Progenitor cell of endocrine pancreas (in vitro differentiated cells): ENCODE measurements at regions not wholly inside any gene's neighbourhood (a gene's known extent, or its start where the extent isn't known, plus 50 kb on each side); places are given as distances from the start of the nearest gene placed in this dataset.

Experiments used
- DNase-seq: peaks from one replicate; pipeline ENCODE4 v3.0.0; 2021; ENCODE audit warnings: low spot score; ENCODE audit not compliant: unreplicated experiment
- H3K27ac Mint-ChIP-seq: 2 replicates; pipeline ENCODE4 v1.8.0; 2021; ENCODE audit warnings: mild to moderate bottlenecking, moderate library complexity, mixed read lengths
- H3K27me3 Mint-ChIP-seq: 2 replicates; pipeline ENCODE4 v1.8.0; 2021; ENCODE audit warnings: mixed read lengths
- H3K36me3 Mint-ChIP-seq: 2 replicates; pipeline ENCODE4 v1.8.0; 2022; ENCODE audit warnings: mixed read lengths; ENCODE audit not compliant: insufficient read depth
- H3K4me1 Mint-ChIP-seq: 2 replicates; pipeline ENCODE4 v1.8.0; 2021; ENCODE audit warnings: low read depth, mixed read lengths
- H3K4me3 Mint-ChIP-seq: 2 replicates; pipeline ENCODE4 v1.8.0; 2021; ENCODE audit warnings: low read depth, mild to moderate bottlenecking, moderate library complexity, mixed read lengths
- H3K9me3 Mint-ChIP-seq: 2 replicates; pipeline ENCODE4 v1.8.0; 2021; ENCODE audit warnings: low read depth, mixed read lengths
- CTCF ChIP-seq: fragments of 200-600 bp; sonication (generic); IDR thresholded peaks from one replicate; pipeline ENCODE4 v1.5.0; 2021; ENCODE audit warnings: antibody characterized with exemption, mild to moderate bottlenecking; ENCODE audit not compliant: unreplicated experiment

GRCh38 chr3:76768912-76769311, 271.0 kb upstream of the ROBO2 start:
- no peak for DNase-seq
- H3K27me3 Mint-ChIP-seq: no peaks in the 10 kb centered on the region

DNA sequence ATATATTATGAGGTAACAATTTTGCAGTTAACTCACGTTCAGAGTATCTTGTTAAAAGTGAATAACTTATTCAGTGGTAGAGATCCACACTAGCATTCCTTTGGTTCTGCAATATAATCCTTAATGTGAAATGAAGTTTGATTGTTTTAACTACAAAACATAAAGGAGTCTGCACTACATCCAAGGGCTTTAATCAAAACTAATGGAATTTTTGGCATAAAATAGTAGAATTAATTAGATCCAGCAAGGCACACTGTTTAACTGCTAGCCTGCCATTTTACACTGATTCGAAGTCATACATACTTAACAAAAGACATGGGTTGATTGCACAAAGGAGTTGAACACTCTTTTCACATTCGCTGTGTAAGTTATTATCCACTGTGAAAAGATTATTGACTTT, 263.0 kb upstream of the ROBO2 start:
- no peak overlapping the region for H3K27ac Mint-ChIP-seq
- H3K4me1 Mint-ChIP-seq: no peaks in the 10 kb centered on the region
- no peak overlapping the region for H3K4me3 Mint-ChIP-seq
- H3K9me3 Mint-ChIP-seq: peaks cover 13% of the 10 kb centered on the region
- H3K27me3 Mint-ChIP-seq: no peaks in the 10 kb centered on the region
- no peak for TF ChIP-seq CTCF
- no peak for DNase-seq
- H3K36me3 Mint-ChIP-seq: peaks cover 5% of the 10 kb centered on the region

More at GRCh38 chr3:76768912-76769311, 271.0 kb upstream of the ROBO2 start:
- H3K4me3 Mint-ChIP-seq: no peak overlapping the region
- H3K4me1 Mint-ChIP-seq: peaks cover 19% of the 10 kb centered on the region
- no peak overlapping the region for H3K27ac Mint-ChIP-seq
- no peaks in the 10 kb centered on the region for H3K9me3 Mint-ChIP-seq
- H3K36me3 Mint-ChIP-seq: no peaks in the 10 kb centered on the region
- TF ChIP-seq CTCF: no peak

GRCh38 chr3:76788206-76788605, 251.7 kb upstream of the ROBO2 start:
- DNase-seq: no peak
- no peak overlapping the region for H3K4me3 Mint-ChIP-seq

GRCh38 chr3:76789237-76789636, 250.7 kb upstream of the ROBO2 start:
- H3K36me3 Mint-ChIP-seq: no peaks in the 10 kb centered on the region
- DNase-seq: no peak
- TF ChIP-seq CTCF: no peak
- H3K27ac Mint-ChIP-seq: no peak overlapping the region
- peaks cover 4% of the 10 kb centered on the region for H3K9me3 Mint-ChIP-seq
- peaks cover 3% of the 10 kb centered on the region for H3K4me1 Mint-ChIP-seq
- H3K27me3 Mint-ChIP-seq: no peaks in the 10 kb centered on the region
- no peak overlapping the region for H3K4me3 Mint-ChIP-seq

More at GRCh38 chr3:76788206-76788605, 251.7 kb upstream of the ROBO2 start:
- peaks cover 1% of the 10 kb centered on the region for H3K36me3 Mint-ChIP-seq
- H3K4me1 Mint-ChIP-seq: peaks cover 3% of the 10 kb centered on the region
- TF ChIP-seq CTCF: no peak
- H3K27me3 Mint-ChIP-seq: no peaks in the 10 kb centered on the region
- H3K9me3 Mint-ChIP-seq: peaks cover 13% of the 10 kb centered on the region
- no peak overlapping the region for H3K27ac Mint-ChIP-seq

GRCh38 chr3:76811418-76811817, 228.5 kb upstream of the ROBO2 start:
- peaks cover 8% of the 10 kb centered on the region for H3K4me1 Mint-ChIP-seq

More at GRCh38 chr3:76811418-76811817, 228.5 kb upstream of the ROBO2 start:
- no peak for TF ChIP-seq CTCF
- DNase-seq: no peak
- Mint-ChIP-seq H3K4me3 (no peak overlapping the region), H3K27ac (no peak overlapping the region), H3K9me3 (no peaks in the 10 kb centered on the region), H3K36me3 (no peaks in the 10 kb centered on the region), H3K27me3 (peaks cover 13% of the 10 kb centered on the region)
